Tibial nerve (tissue), 4 donors: ENCODE measurements at regions not wholly inside any gene's neighbourhood (a gene's known extent, or its start where the extent isn't known, plus 50 kb on each side); places are given as distances from the start of the nearest gene placed in this dataset.

Experiments used
- DNase-seq, 2 donors: peaks; one replicate each; pipeline ENCODE4 v3.0.0-alpha.2; 2019; ENCODE audit warnings: low spot score in 2 of 2
- H3K27ac ChIP-seq, 4 donors: fragments of 200-600 bp; sonication (generic) in 3 of 4; one replicate each; pipeline ENCODE4 v1.5.1; 2017 to 2019; ENCODE audit warnings: mild to moderate bottlenecking in 1 of 4
- H3K27me3 ChIP-seq, 2 donors: fragments of 200-600 bp; sonication (generic) in 1 of 2; one replicate each; pipeline versions ENCODE4 v1.5.1 to v1.6.0; 2017 to 2019
- H3K36me3 ChIP-seq, 3 donors: fragments of 200-600 bp; sonication (generic); one replicate each; pipeline ENCODE4 v1.5.1; 2018 to 2019
- H3K4me1 ChIP-seq, 4 donors: fragments of 200-600 bp; sonication (generic) in 3 of 4; one replicate each; pipeline ENCODE4 v1.5.1; 2017 to 2019
- H3K4me3 ChIP-seq, 4 donors: fragments of 200-600 bp; sonication (generic) in 3 of 4; one replicate each; pipeline ENCODE4 v1.5.1; 2017 to 2019; ENCODE audit warnings: mild to moderate bottlenecking in 1 of 4, moderate library complexity in 1 of 4
- H3K9me3 ChIP-seq, 4 donors: fragments of 200-600 bp; sonication (generic) in 3 of 4; one replicate each; pipeline ENCODE4 v1.5.1; 2017 to 2019
- EP300 ChIP-seq, 2 donors: sonication (generic); formaldehyde crosslinking; IDR thresholded peaks; one replicate each; pipeline ENCODE4 v1.6.1; 2017; ENCODE audit warnings: antibody characterized with exemption in 2 of 2, mild to moderate bottlenecking in 1 of 2
- POLR2A ChIP-seq, 2 donors: fragments of 450-650 bp; IDR thresholded peaks; one replicate each; pipeline ENCODE4 v1.6.1; 2017; ENCODE audit warnings: antibody characterized with exemption in 2 of 2, mild to moderate bottlenecking in 2 of 2, moderate library complexity in 2 of 2
- WGBS, 2 donors: methylation state at CpG; one replicate each; pipeline ENCODE4 v1.1.5; 2018; 5-methylcytosine and 5-hydroxymethylcytosine counted together
- TF ChIP-seq, protein P1 (sequence below), 5 experiments: fragments of 200-600 bp in 3 of 5; fragments of 450-650 bp in 2 of 5; sonication (generic) in 3 of 5; IDR thresholded peaks; one replicate each; pipeline ENCODE4 v1.5.1; 2016 to 2019; ENCODE audit warnings: antibody characterized with exemption in 5 of 5, mild to moderate bottlenecking in 3 of 5, moderate library complexity in 2 of 5

DNA sequence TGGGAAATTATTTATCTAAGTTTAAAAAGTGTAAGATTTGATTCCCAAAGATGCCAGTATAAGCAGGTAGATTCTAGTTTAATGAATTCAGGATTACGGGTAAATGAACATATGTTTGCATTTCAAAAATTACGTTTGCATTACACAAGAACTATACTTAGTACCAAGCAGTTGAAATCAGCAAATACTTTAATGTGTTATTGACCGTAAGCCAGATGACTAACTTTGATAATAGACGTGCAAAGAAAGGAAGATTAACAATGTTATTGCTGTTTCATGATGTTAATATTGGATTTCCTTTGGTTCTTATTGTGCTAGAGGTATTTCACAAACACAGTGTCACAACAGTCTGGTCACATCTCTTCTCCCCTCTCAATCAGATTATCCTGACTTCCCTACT is 294.7 kb downstream of the TDRD15 start:
- H3K9me3 ChIP-seq = no peaks in the 10 kb centered on the region
- H3K4me3 ChIP-seq = no peak overlapping the region
- no peaks in the 10 kb centered on the region for H3K4me1 ChIP-seq
- H3K36me3 ChIP-seq = no peaks in the 10 kb centered on the region
- no peak overlapping the region for H3K27ac ChIP-seq
- no peak for TF ChIP-seq POLR2A (IDR thresholded peaks at IDR 0.05)
- no peak for TF ChIP-seq EP300 (IDR thresholded peaks at IDR 0.05)
- TF ChIP-seq, protein P1, sequence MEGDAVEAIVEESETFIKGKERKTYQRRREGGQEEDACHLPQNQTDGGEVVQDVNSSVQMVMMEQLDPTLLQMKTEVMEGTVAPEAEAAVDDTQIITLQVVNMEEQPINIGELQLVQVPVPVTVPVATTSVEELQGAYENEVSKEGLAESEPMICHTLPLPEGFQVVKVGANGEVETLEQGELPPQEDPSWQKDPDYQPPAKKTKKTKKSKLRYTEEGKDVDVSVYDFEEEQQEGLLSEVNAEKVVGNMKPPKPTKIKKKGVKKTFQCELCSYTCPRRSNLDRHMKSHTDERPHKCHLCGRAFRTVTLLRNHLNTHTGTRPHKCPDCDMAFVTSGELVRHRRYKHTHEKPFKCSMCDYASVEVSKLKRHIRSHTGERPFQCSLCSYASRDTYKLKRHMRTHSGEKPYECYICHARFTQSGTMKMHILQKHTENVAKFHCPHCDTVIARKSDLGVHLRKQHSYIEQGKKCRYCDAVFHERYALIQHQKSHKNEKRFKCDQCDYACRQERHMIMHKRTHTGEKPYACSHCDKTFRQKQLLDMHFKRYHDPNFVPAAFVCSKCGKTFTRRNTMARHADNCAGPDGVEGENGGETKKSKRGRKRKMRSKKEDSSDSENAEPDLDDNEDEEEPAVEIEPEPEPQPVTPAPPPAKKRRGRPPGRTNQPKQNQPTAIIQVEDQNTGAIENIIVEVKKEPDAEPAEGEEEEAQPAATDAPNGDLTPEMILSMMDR (IDR thresholded peaks at IDR 0.05) = no peak
- 62 to 72% methylated on average over 4 of the region's 4 CpGs for WGBS, 2 donors
- DNase-seq = no peak
- no peaks in the 10 kb centered on the region for H3K27me3 ChIP-seq

DNA sequence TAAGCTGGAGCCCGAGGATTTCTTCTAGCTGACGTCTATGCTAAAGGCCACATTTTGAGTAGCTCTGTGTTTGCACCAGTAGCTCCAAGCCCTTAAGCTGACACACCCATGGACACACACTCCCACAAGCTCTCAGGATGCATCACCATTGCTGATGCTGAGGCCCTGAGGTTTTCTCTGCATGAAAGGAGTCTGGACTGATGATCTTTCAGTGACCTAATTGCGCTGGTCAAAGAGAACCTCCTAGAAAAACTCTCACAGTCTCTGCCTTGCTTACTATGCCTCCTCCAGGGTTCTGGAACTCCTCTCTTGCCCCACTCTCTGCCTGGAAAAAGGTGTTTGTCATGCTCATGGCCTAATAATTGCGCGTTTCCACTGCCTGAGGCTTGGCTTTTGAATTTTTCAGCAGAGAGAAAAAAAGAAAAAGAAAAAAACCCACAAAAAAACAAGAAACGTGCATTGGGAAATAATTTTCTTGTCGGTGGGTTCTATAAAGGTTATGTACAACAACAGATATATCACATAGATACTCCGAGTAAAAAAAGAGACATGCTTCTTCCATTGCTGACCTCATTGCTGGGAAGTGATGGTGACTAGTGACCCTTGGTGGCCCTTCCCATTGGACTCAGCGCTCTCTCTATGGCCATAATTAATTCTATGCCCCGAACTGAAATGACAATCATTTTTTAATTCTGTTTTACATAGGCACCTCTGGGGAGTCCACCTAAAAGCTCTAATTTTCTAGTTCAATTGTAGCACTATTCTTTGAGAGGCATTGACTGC is 297.0 kb downstream of the TDRD15 start:
- H3K36me3 ChIP-seq = no peaks in the 10 kb centered on the region
- no peak for DNase-seq
- H3K9me3 ChIP-seq = no peaks in the 10 kb centered on the region
- no peak overlapping the region for H3K4me3 ChIP-seq
- no peaks in the 10 kb centered on the region for H3K4me1 ChIP-seq
- 78 to 90% methylated on average over 10 of the region's 10 CpGs for WGBS, 2 donors
- TF ChIP-seq, protein P1 (IDR thresholded peaks at IDR 0.05) = no peak
- no peak for TF ChIP-seq EP300 (IDR thresholded peaks at IDR 0.05)
- TF ChIP-seq POLR2A (IDR thresholded peaks at IDR 0.05) = no peak
- H3K27ac ChIP-seq = no peak overlapping the region
- H3K27me3 ChIP-seq = no peaks in the 10 kb centered on the region

DNA sequence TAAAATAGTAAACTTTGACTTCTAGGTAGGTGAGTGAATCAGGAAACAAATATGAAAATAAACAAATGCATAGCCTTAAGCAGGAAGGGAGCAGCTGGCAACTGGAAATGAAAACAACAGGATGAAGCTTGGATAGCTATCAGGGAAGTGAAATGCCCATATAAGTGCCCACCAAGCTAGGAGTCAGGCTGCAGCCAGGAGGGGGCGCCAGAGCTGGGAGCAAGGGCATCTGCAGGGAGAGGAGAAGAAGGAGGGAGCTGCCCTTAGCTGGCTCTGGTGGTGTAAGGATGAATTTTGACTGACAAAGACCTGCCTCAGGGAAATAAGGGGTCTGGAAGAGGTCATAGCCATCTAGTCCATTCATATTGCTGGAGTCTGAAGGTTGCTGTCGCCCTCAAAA is 298.3 kb downstream of the TDRD15 start:
- DNase-seq = no peak
- 54 to 55% methylated on average over 2 of the region's 2 CpGs for WGBS, 2 donors
- TF ChIP-seq, protein P1 (IDR thresholded peaks at IDR 0.05) = no peak
- no peak for TF ChIP-seq EP300 (IDR thresholded peaks at IDR 0.05)
- TF ChIP-seq POLR2A (IDR thresholded peaks at IDR 0.05) = no peak
- Histone ChIP-seq H3K27ac (no peak overlapping the region), H3K9me3 (no peaks in the 10 kb centered on the region), H3K27me3 (no peaks in the 10 kb centered on the region), H3K4me3 (no peak overlapping the region), H3K36me3 (no peaks in the 10 kb centered on the region), H3K4me1 (no peaks in the 10 kb centered on the region)

DNA sequence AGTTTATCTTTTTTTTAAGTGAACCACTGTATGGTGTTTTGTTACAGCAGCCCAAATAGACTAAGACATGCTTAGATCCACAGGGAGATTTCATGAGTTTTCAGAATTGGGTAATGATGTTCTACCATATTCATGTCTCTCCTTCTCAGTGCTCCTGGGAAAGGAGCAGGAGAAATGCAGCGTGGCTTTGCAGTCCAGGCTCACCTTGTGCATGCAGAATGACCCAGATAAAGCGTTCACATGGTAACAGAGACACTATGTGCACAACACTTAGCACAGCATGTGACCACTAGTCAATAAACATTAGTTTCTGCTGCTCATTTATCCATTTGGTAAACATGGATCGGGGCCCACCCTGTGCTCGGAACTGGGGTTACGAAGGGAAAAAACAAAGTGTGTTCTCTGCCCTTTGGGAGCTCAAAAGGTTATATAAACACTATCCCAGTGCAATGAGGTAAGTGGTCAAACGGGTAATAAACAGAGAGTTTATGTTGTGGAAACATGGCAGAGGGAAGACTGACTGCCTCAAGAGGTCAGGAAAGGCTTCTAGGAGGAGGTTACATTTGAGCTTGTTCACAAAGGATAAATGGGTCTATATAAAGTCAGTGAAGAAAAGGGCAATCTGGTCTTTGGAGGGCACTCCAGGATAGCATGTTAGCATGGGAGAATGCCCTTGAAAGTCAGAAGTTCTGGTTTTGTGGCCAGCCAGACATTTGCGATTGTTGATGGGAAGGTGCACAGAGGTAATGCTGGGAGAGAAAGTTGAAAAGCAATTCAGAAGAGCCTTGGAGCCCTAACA is 299.2 kb downstream of the TDRD15 start:
- no peaks in the 10 kb centered on the region for H3K9me3 ChIP-seq
- no peak for DNase-seq
- no peaks in the 10 kb centered on the region for H3K36me3 ChIP-seq
- WGBS, 2 donors = 60 to 63% methylated on average over 7 of the region's 7 CpGs
- no peaks in the 10 kb centered on the region for H3K4me1 ChIP-seq
- H3K27me3 ChIP-seq = no peaks in the 10 kb centered on the region
- H3K4me3 ChIP-seq = no peak overlapping the region
- TF ChIP-seq POLR2A (IDR thresholded peaks at IDR 0.05) (no peak), EP300 (IDR thresholded peaks at IDR 0.05) (no peak)
- TF ChIP-seq, protein P1 (IDR thresholded peaks at IDR 0.05) = no peak
- H3K27ac ChIP-seq = no peak overlapping the region

DNA sequence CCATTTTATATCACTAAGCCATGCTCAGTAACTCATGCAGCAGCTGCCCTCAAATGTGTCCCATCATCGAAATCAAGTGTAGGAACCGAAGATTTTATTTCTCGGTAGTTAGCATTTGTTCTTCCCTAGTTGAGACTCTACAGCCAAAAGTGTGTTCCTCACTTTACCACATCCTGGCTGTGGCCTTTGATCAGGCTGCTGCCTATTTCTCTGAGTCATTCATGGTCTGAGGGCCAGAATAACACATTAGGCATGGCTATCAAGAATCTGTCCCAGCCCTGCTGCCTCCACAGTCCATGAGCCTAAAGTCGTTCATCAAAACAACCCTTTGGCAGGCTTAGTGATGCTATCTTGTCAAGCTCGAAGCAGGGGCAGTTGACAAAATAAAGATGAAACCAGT is 300.1 kb downstream of the TDRD15 start:
- Histone ChIP-seq H3K9me3 (no peaks in the 10 kb centered on the region), H3K4me1 (no peaks in the 10 kb centered on the region), H3K36me3 (no peaks in the 10 kb centered on the region), H3K4me3 (no peak overlapping the region), H3K27me3 (no peaks in the 10 kb centered on the region), H3K27ac (no peak overlapping the region)
- TF ChIP-seq EP300 (IDR thresholded peaks at IDR 0.05) = no peak
- TF ChIP-seq, protein P1 (IDR thresholded peaks at IDR 0.05) = no peak
- no peak for TF ChIP-seq POLR2A (IDR thresholded peaks at IDR 0.05)
- 82 to 84% methylated on average over 5 of the region's 5 CpGs for WGBS, 2 donors
- no peak for DNase-seq
